BJ (cell line): ENCODE measurements at regions not wholly inside any gene's neighbourhood (a gene's known extent, or its start where the extent isn't known, plus 50 kb on each side); places are given as distances from the start of the nearest gene placed in this dataset.

Source experiments
- CTCF ChIA-PET: fragments of 350-600 bp; formaldehyde crosslinking; extraction: SDS; loops from one replicate; lab custom pipeline; 2021; ENCODE audit warnings: antibody characterized with exemption, inconsistent platforms; lab: Yijun Ruan, JAX
- POLR2A ChIA-PET: fragments of 300-600 bp; sonication (Branson Sonifier 250); formaldehyde crosslinking; extraction: SDS; loops from one replicate; lab custom pipeline; 2021; ENCODE audit warnings: antibody characterized with exemption; lab: Charles Lee
- DNase-seq: peaks from one replicate; pipeline ENCODE4 v3.0.0-alpha.2; 2011; ENCODE audit warnings: low read depth
- H3K27me3 ChIP-seq: 2 replicates; pipeline ENCODE4 v1.6.0; 2011; ENCODE audit warnings: low read length; ENCODE audit not compliant: control insufficient read depth, insufficient read depth
- H3K36me3 ChIP-seq: 2 replicates; pipeline ENCODE4 v1.5.1; 2011; ENCODE audit warnings: low read length; ENCODE audit not compliant: control insufficient read depth, insufficient read depth
- H3K4me3 ChIP-seq: 2 replicates; pipeline ENCODE4 v1.5.1; 2011; ENCODE audit warnings: low read depth, mild to moderate bottlenecking, control low read depth, low read length
- TF ChIP-seq, protein P1 (sequence below): IDR thresholded peaks from 2 replicates; pipeline ENCODE4 v1.5.1; 2011; ENCODE audit warnings: low read depth, mild to moderate bottlenecking, control low read depth, inconsistent platforms, low read length, moderate library complexity; ENCODE audit not compliant: insufficient read depth

GRCh38 chr6:885051-885590, 192.2 kb upstream of the EXOC2 start:
- TF ChIP-seq, protein P1, sequence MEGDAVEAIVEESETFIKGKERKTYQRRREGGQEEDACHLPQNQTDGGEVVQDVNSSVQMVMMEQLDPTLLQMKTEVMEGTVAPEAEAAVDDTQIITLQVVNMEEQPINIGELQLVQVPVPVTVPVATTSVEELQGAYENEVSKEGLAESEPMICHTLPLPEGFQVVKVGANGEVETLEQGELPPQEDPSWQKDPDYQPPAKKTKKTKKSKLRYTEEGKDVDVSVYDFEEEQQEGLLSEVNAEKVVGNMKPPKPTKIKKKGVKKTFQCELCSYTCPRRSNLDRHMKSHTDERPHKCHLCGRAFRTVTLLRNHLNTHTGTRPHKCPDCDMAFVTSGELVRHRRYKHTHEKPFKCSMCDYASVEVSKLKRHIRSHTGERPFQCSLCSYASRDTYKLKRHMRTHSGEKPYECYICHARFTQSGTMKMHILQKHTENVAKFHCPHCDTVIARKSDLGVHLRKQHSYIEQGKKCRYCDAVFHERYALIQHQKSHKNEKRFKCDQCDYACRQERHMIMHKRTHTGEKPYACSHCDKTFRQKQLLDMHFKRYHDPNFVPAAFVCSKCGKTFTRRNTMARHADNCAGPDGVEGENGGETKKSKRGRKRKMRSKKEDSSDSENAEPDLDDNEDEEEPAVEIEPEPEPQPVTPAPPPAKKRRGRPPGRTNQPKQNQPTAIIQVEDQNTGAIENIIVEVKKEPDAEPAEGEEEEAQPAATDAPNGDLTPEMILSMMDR: no peak
- CTCF ChIA-PET: no interaction called here
- H3K4me3 ChIP-seq: no peak overlapping the region
- H3K27me3 ChIP-seq: no peaks in the 10 kb centered on the region; the same call in 1 of the 2 replicates
- POLR2A ChIA-PET: no interaction called here
- no peaks in the 10 kb centered on the region for H3K36me3 ChIP-seq
- no peak for DNase-seq

- H3K4me3 ChIP-seq: no peak overlapping the region
- TF ChIP-seq, protein P1: no peak
- H3K36me3 ChIP-seq: no peaks in the 10 kb centered on the region
- ChIA-PET POLR2A (no interaction called here), CTCF (interaction anchor here (1.2 kb wide), 1 partner anchor 13 kb away, joined by 3 read pairs; no protein-coding TSS in a partner anchor)
- no peak for DNase-seq
- no peaks in the 10 kb centered on the region; the same call in 1 of the 2 replicates for H3K27me3 ChIP-seq
Observed at GRCh38 chr6:884570-884969, 191.6 kb upstream of the EXOC2 start.

DNA sequence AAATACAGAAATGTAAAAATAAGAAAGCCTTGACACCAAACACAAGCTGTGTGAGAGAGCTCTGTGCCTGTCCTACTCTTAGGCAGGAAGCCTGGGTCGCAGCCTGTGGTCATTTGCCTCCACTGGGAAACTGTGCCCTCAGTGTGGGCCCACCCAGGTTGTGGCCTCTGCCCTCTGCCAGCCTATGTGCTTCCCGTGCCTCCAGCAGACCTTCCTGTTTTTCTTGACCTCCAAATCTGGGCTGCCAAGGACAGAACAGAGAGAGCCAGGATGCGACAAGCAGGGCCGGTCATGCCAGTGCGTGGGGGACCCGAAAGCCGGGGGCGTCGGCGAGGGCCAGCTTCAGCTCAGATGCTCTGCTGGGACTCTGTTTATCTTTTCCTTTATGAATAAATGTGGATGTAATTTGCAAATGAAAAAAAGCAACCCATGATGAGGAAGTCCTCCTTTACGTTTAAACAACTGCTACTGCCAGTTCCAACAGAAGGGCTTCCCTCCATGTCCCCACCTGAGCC, 189.2 kb upstream of the EXOC2 start:
- Histone ChIP-seq H3K4me3 (no peak overlapping the region), H3K27me3 (peaks cover 5% of the 10 kb centered on the region), H3K36me3 (no peaks in the 10 kb centered on the region)
- TF ChIP-seq, protein P1: no peak
- POLR2A ChIA-PET: no interaction called here
- no peak for DNase-seq
- CTCF ChIA-PET: interaction anchor here (1.2 kb wide), 1 partner anchor 289 kb away, joined by 3 read pairs; no protein-coding TSS in a partner anchor

- ChIA-PET POLR2A (no interaction called here), CTCF (interaction anchor here (1.0 kb wide), 1 partner anchor 10 kb away, joined by 3 read pairs; no protein-coding TSS in a partner anchor)
- no peaks in the 10 kb centered on the region for H3K36me3 ChIP-seq
- TF ChIP-seq, protein P1: no peak
- H3K4me3 ChIP-seq: no peak overlapping the region
- no peak for DNase-seq
- H3K27me3 ChIP-seq: peaks cover 16% of the 10 kb centered on the region
Observed at GRCh38 chr6:878179-878578, 185.2 kb upstream of the EXOC2 start.

DNA sequence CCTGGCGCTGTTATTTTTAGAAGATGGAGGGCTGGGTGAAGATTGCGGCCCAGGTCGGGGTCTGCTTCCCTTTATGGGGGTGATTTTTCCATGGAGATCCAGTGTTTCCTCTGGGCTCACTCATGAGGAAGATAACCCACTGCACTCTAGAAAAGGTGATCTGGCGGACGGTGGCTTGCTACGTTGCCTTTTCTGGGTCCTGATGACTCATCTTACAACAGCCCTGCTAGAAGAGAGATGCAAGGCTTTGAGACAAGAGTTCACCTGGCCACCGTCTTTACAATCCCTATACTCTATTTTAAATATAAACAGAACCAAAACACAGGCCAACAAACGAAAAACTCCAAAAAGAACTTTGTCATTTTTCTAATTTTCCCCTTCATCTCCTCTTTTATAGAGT, 182.1 kb upstream of the EXOC2 start:
- ChIA-PET POLR2A (no interaction called here), CTCF (no interaction called here)
- Histone ChIP-seq H3K36me3 (no peaks in the 10 kb centered on the region), H3K27me3 (peaks cover 16% of the 10 kb centered on the region), H3K4me3 (no peak overlapping the region)
- DNase-seq: no peak
- TF ChIP-seq, protein P1: no peak
